ENCODE measurements at regions not wholly inside any gene's neighbourhood (a gene's known extent, or its start where the extent isn't known, plus 50 kb on each side); places are given as distances from the start of the nearest gene placed in this dataset.

DNA sequence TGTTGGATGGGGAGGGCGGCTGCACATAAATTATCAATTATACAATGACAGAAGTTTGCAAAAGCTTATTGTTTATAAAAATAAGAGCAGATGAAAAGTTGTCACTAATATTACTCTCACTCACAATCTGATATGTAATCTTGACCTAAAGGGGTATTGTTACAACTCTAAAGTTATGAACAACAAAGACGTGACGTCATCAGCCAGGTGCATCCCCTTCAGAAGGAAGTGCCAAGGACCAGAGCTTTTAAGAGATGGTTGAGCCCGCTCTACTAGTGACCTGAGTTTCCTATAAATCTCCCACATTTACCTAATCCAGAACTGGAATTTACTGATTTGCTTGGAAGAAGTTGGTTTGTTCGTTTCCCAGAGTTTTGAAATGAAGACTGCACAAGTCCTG is 247.7 kb upstream of the MGMT start:
- TF ChIP-seq, protein P1, sequence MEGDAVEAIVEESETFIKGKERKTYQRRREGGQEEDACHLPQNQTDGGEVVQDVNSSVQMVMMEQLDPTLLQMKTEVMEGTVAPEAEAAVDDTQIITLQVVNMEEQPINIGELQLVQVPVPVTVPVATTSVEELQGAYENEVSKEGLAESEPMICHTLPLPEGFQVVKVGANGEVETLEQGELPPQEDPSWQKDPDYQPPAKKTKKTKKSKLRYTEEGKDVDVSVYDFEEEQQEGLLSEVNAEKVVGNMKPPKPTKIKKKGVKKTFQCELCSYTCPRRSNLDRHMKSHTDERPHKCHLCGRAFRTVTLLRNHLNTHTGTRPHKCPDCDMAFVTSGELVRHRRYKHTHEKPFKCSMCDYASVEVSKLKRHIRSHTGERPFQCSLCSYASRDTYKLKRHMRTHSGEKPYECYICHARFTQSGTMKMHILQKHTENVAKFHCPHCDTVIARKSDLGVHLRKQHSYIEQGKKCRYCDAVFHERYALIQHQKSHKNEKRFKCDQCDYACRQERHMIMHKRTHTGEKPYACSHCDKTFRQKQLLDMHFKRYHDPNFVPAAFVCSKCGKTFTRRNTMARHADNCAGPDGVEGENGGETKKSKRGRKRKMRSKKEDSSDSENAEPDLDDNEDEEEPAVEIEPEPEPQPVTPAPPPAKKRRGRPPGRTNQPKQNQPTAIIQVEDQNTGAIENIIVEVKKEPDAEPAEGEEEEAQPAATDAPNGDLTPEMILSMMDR (IDR thresholded peaks at IDR 0.05), result no peak
- TF ChIP-seq POLR2AphosphoS5 (IDR thresholded peaks at IDR 0.05), result no peak
- no peak for TF ChIP-seq POLR2A (IDR thresholded peaks at IDR 0.05)
- no peak for TF ChIP-seq EP300 (IDR thresholded peaks at IDR 0.05)

Data from sigmoid colon (tissue), 4 donors.